Transverse colon (tissue), 4 donors: ENCODE measurements at regions not wholly inside any gene's neighbourhood (a gene's known extent, or its start where the extent isn't known, plus 50 kb on each side); places are given as distances from the start of the nearest gene placed in this dataset.

Experiments used
- DNase-seq: peaks from one replicate; pipeline ENCODE4 v3.0.0-alpha.2; 2019
- H3K27ac ChIP-seq, 4 donors: fragments of 200-600 bp; sonication (generic); 2 replicates each; pipeline ENCODE4 v1.5.1; 2016 to 2018; ENCODE audit warnings: inconsistent platforms in 4 of 4
- H3K27me3 ChIP-seq: fragments of 200-600 bp; sonication (generic); 2 replicates; pipeline ENCODE4 v1.5.1; 2017; ENCODE audit warnings: inconsistent platforms
- H3K36me3 ChIP-seq, 4 donors: fragments of 200-600 bp; sonication (generic); 2 replicates each; pipeline ENCODE4 v1.5.1; 2017 to 2019; ENCODE audit warnings: inconsistent platforms in 4 of 4
- H3K4me1 ChIP-seq, 4 donors: fragments of 200-600 bp; sonication (generic); 2 replicates each; pipeline ENCODE4 v1.5.1; 2017 to 2020; ENCODE audit warnings: inconsistent platforms in 4 of 4
- H3K4me3 ChIP-seq, 4 donors: fragments of 200-600 bp; sonication (generic); 1 replicate in 1 of 4; 2 replicates in 3 of 4; pipeline versions ENCODE4 v1.5.1 to v1.6.1; 2017 to 2019; ENCODE audit warnings: inconsistent platforms in 4 of 4
- H3K9me3 ChIP-seq, 2 donors: fragments of 200-600 bp; sonication (generic); 2 replicates each; pipeline ENCODE4 v1.5.1; 2017 to 2019; ENCODE audit warnings: inconsistent platforms in 2 of 2
- EP300 ChIP-seq: sonication (generic); formaldehyde crosslinking; IDR thresholded peaks from one replicate; pipeline ENCODE4 v1.6.1; 2017; ENCODE audit warnings: antibody characterized with exemption, low read depth
- POLR2A ChIP-seq: fragments of 450-650 bp; IDR thresholded peaks from one replicate; pipeline ENCODE4 v1.6.1; 2016; ENCODE audit warnings: antibody characterized with exemption, mild to moderate bottlenecking, moderate library complexity
- POLR2AphosphoS5 ChIP-seq, 3 donors: sonication (generic); formaldehyde crosslinking; IDR thresholded peaks; one replicate each; pipeline ENCODE4 v1.6.1; 2016; ENCODE audit warnings: antibody characterized with exemption in 3 of 3
- WGBS, 2 donors: methylation state at CpG; one replicate each; pipeline ENCODE4 v1.1.5; 2018; ENCODE audit warnings: low coverage in 1 of 2; 5-methylcytosine and 5-hydroxymethylcytosine counted together
- in situ Hi-C, 4 donors: fragments of 200-750 bp; cut with MboI; loops; one replicate each; pipeline versions ENCODE4 v1.15.0 to v1.15.1; 2017; ENCODE audit warnings: low sequenced_read_pairs in 3 of 4, low pct_ligation_motif_present in 1 of 4, low pct_unique_long_range_greater_than_20kb in 1 of 4
- intact Hi-C: fragments of 100-400 bp; cut with DNase I; formaldehyde crosslinking; loops from one replicate; pipeline ENCODE4 v1.15.1; 2023; ENCODE audit warnings: low total_unique reads
- TF ChIP-seq, protein P1 (sequence below), 5 experiments: fragments of 200-600 bp in 3 of 5; fragments of 450-650 bp in 2 of 5; sonication (generic) in 3 of 5; IDR thresholded peaks; 1 replicate in 2 of 5; 2 replicates in 3 of 5; pipeline ENCODE4 v1.5.1; 2016 to 2017; ENCODE audit warnings: antibody characterized with exemption in 5 of 5, inconsistent platforms in 3 of 5, mild to moderate bottlenecking in 2 of 5, moderate library complexity in 1 of 5

DNA sequence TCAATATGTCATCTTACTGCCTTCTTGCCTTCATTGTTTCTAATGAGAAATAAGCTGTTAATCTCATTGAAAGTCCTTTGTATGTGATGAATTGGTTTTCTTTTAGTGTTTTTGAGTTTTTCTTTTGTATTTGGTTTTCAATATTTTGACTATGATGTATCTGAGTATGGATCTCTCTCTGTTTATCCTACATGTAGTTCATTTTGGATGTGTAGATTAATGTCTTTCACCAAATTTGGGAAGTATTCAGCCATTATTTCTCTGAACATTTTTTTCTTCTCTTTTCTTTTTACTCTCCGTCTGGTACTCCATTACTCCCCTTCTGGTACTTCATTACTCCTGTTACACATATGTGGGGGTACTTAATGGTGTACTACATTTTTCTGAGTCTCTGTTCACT is 103.3 kb upstream of the ADRA1D start:
- no peaks in the 10 kb centered on the region for H3K4me1 ChIP-seq
- TF ChIP-seq, protein P1, sequence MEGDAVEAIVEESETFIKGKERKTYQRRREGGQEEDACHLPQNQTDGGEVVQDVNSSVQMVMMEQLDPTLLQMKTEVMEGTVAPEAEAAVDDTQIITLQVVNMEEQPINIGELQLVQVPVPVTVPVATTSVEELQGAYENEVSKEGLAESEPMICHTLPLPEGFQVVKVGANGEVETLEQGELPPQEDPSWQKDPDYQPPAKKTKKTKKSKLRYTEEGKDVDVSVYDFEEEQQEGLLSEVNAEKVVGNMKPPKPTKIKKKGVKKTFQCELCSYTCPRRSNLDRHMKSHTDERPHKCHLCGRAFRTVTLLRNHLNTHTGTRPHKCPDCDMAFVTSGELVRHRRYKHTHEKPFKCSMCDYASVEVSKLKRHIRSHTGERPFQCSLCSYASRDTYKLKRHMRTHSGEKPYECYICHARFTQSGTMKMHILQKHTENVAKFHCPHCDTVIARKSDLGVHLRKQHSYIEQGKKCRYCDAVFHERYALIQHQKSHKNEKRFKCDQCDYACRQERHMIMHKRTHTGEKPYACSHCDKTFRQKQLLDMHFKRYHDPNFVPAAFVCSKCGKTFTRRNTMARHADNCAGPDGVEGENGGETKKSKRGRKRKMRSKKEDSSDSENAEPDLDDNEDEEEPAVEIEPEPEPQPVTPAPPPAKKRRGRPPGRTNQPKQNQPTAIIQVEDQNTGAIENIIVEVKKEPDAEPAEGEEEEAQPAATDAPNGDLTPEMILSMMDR (IDR thresholded peaks at IDR 0.05), result no peak
- TF ChIP-seq POLR2A (no peak), POLR2AphosphoS5 (IDR thresholded peaks at IDR 0.05) (no peak), EP300 (no peak)
- DNase-seq, result no peak
- 88 to 93% methylated on average over 1 of the region's 1 CpG for WGBS, 2 donors
- no peaks in the 10 kb centered on the region for H3K27me3 ChIP-seq
- intact Hi-C loops (no loop called here), in situ Hi-C loops (no loop called here)
- no peaks in the 10 kb centered on the region for H3K36me3 ChIP-seq
- no peaks in the 10 kb centered on the region for H3K9me3 ChIP-seq
- H3K27ac ChIP-seq, result no peak overlapping the region
- H3K4me3 ChIP-seq, result no peak overlapping the region

DNA sequence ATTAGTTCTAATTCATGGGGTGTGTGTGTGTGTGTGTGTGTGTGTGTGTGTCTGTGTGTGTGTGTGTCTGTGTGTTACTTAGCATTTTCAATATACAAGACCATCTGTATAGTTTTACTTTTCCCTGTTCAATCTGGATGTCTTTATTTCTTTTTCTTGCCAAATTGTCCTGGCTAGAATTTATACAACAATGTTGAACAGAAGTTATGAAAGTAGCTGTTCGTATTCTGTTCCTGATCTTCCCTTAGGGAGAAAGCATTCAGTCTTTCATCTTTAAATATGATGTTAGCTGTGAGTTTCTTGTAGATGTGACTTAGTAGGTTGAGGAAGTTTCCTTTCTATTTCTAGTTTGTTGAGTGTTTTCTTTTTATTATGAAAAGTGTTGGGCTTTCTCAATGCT is 101.0 kb upstream of the ADRA1D start:
- in situ Hi-C loops (no loop called here), intact Hi-C loops (no loop called here)
- TF ChIP-seq, protein P1 (IDR thresholded peaks at IDR 0.05), result no peak
- no peak for TF ChIP-seq POLR2AphosphoS5 (IDR thresholded peaks at IDR 0.05)
- no peak for TF ChIP-seq EP300
- no peak for TF ChIP-seq POLR2A
- 50 to 68% methylated on average over 1 of the region's 1 CpG for WGBS, 2 donors
- Histone ChIP-seq H3K4me1 (no peaks in the 10 kb centered on the region), H3K27me3 (no peaks in the 10 kb centered on the region), H3K36me3 (no peaks in the 10 kb centered on the region), H3K9me3 (no peaks in the 10 kb centered on the region), H3K4me3 (no peak overlapping the region), H3K27ac (no peak overlapping the region)
- DNase-seq, result no peak

DNA sequence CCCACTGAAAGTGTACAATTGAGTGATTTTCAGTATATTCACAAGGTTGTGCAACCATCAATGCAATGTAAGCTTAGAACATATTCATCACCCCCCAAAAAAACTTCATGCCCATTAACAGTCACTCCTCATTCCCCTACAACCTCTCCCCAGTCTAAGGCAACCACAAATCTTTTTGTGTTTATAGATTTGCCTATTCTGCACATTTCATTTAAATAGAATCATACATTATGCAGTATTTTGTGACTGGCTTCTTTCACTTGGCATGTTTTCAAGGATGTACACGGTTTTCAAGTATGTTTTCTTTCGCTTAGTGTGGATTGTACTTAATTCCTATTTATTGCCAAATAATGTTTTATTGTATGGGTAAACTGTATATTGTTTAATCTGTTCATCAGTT is 95.6 kb upstream of the ADRA1D start:
- 50 to 58% methylated on average over 2 of the region's 2 CpGs for WGBS, 2 donors
- no peaks in the 10 kb centered on the region for H3K27me3 ChIP-seq
- intact Hi-C loops (no loop called here), in situ Hi-C loops (no loop called here)
- DNase-seq, result no peak
- H3K4me1 ChIP-seq, result no peaks in the 10 kb centered on the region
- H3K27ac ChIP-seq, result no peak overlapping the region
- no peaks in the 10 kb centered on the region for H3K9me3 ChIP-seq
- H3K4me3 ChIP-seq, result no peak overlapping the region
- H3K36me3 ChIP-seq, result no peaks in the 10 kb centered on the region
- TF ChIP-seq, protein P1 (IDR thresholded peaks at IDR 0.05), result no peak
- TF ChIP-seq EP300 (no peak), POLR2AphosphoS5 (IDR thresholded peaks at IDR 0.05) (no peak), POLR2A (no peak)

DNA sequence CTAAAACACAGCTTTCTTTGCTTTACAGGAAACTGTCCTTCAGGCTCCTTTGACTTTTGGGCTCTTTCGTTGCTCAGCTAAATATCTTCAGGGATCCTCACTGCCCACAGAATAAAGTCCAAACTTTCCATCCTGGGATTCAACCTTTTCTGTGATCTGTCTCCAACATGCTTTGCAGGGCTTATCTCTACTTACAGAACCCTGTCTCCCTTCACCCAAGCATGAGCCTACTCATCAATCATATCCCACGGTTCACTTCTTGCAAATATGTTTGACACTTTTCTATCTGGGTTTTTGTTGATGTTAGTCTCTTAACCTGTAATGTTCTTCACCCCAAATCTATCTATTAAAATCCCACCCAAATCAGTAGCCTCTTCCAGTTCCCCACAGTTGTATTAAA is 93.5 kb upstream of the ADRA1D start:
- Histone ChIP-seq H3K9me3 (no peaks in the 10 kb centered on the region), H3K4me3 (no peak overlapping the region), H3K27me3 (no peaks in the 10 kb centered on the region), H3K4me1 (no peaks in the 10 kb centered on the region), H3K27ac (no peak overlapping the region), H3K36me3 (no peaks in the 10 kb centered on the region)
- intact Hi-C loops (no loop called here), in situ Hi-C loops (no loop called here)
- DNase-seq, result no peak
- TF ChIP-seq POLR2AphosphoS5 (IDR thresholded peaks at IDR 0.05) (no peak), POLR2A (no peak), EP300 (no peak)
- TF ChIP-seq, protein P1 (IDR thresholded peaks at IDR 0.05), result no peak
- 46 to 48% methylated on average over 2 of the region's 2 CpGs for WGBS, 2 donors
